ENCODE measurements at regions not wholly inside any gene's neighbourhood (a gene's known extent, or its start where the extent isn't known, plus 50 kb on each side); places are given as distances from the start of the nearest gene placed in this dataset.
A peak's percentile ranks its signal among the peaks of the same experiment; 100 is the strongest.

- CTCF ChIA-PET: interaction anchor here (1.2 kb wide), 1 partner anchor 24 kb away, joined by 3 read pairs; no protein-coding TSS in a partner anchor
- Mint-ChIP-seq H3K9me3 (no peaks in the 10 kb centered on the region), H3K4me1 (peaks cover 24% of the 10 kb centered on the region), H3K36me3 (no peaks in the 10 kb centered on the region), H3K27me3 (peaks cover 49% of the 10 kb centered on the region), H3K4me3 (no peak overlapping the region), H3K27ac (no peak overlapping the region)
- DNase-seq: no peak
Measured at GRCh38 chr16:85452364-85453193, 160.5 kb upstream of the GSE1 start.

- H3K36me3 Mint-ChIP-seq: no peaks in the 10 kb centered on the region
- DNase-seq: no peak
- no peak overlapping the region for H3K27ac Mint-ChIP-seq
- CTCF ChIA-PET: interaction anchor here (1.2 kb wide), 1 partner anchor 25 kb away, joined by 3 read pairs; no protein-coding TSS in a partner anchor
- peaks cover 46% of the 10 kb centered on the region for H3K27me3 Mint-ChIP-seq
- peaks cover 20% of the 10 kb centered on the region for H3K4me1 Mint-ChIP-seq
- H3K4me3 Mint-ChIP-seq: no peak overlapping the region
- H3K9me3 Mint-ChIP-seq: no peaks in the 10 kb centered on the region
Measured at GRCh38 chr16:85453194-85453678, 159.9 kb upstream of the GSE1 start.

GRCh38 chr16:85453703-85454102, 159.4 kb upstream of the GSE1 start:
- CTCF ChIA-PET: interaction anchor here (1.2 kb wide), 1 partner anchor 25 kb away, joined by 3 read pairs; no protein-coding TSS in a partner anchor

GRCh38 chr16:85454171-85454872, 158.8 kb upstream of the GSE1 start:
- CTCF ChIA-PET: no interaction called here
- H3K4me3 Mint-ChIP-seq: no peak overlapping the region
- no peak overlapping the region for H3K27ac Mint-ChIP-seq
- peaks cover 46% of the 10 kb centered on the region for H3K27me3 Mint-ChIP-seq
- peaks cover 9% of the 10 kb centered on the region for H3K4me1 Mint-ChIP-seq
- no peaks in the 10 kb centered on the region for H3K36me3 Mint-ChIP-seq
- no peaks in the 10 kb centered on the region for H3K9me3 Mint-ChIP-seq
- no peak for DNase-seq

More at GRCh38 chr16:85453703-85454102, 159.4 kb upstream of the GSE1 start:
- H3K27me3 Mint-ChIP-seq: peaks cover 45% of the 10 kb centered on the region
- H3K4me3 Mint-ChIP-seq: no peak overlapping the region
- no peak overlapping the region for H3K27ac Mint-ChIP-seq
- no peak for DNase-seq
- H3K4me1 Mint-ChIP-seq: peaks cover 15% of the 10 kb centered on the region
- H3K36me3 Mint-ChIP-seq: no peaks in the 10 kb centered on the region
- H3K9me3 Mint-ChIP-seq: no peaks in the 10 kb centered on the region

GRCh38 chr16:85455534-85455933, 157.6 kb upstream of the GSE1 start:
- Mint-ChIP-seq H3K27me3 (peaks cover 55% of the 10 kb centered on the region), H3K4me3 (no peak overlapping the region), H3K27ac (no peak overlapping the region), H3K4me1 (peaks cover 3% of the 10 kb centered on the region), H3K9me3 (no peaks in the 10 kb centered on the region), H3K36me3 (no peaks in the 10 kb centered on the region)
- DNase-seq: no peak
- CTCF ChIA-PET: no interaction called here

- Mint-ChIP-seq H3K27me3 (peaks cover 73% of the 10 kb centered on the region), H3K36me3 (no peaks in the 10 kb centered on the region), H3K27ac (no peak overlapping the region), H3K4me3 (no peak overlapping the region), H3K9me3 (no peaks in the 10 kb centered on the region), H3K4me1 (peaks cover 2% of the 10 kb centered on the region)
- CTCF ChIA-PET: no interaction called here
- no peak for DNase-seq
Measured at GRCh38 chr16:85457366-85457765, 155.8 kb upstream of the GSE1 start.

- H3K9me3 Mint-ChIP-seq: no peaks in the 10 kb centered on the region
- CTCF ChIA-PET: no interaction called here
- H3K4me1 Mint-ChIP-seq: peaks cover 3% of the 10 kb centered on the region
- DNase-seq: no peak
- no peaks in the 10 kb centered on the region for H3K36me3 Mint-ChIP-seq
- H3K4me3 Mint-ChIP-seq: no peak overlapping the region
- peaks cover 77% of the 10 kb centered on the region for H3K27me3 Mint-ChIP-seq
- H3K27ac Mint-ChIP-seq: no peak overlapping the region
Measured at GRCh38 chr16:85458968-85459367, 154.2 kb upstream of the GSE1 start.

GRCh38 chr16:85459529-85460251, 153.4 kb upstream of the GSE1 start:
- H3K4me1 Mint-ChIP-seq: peaks cover 3% of the 10 kb centered on the region
- H3K36me3 Mint-ChIP-seq: no peaks in the 10 kb centered on the region
- H3K9me3 Mint-ChIP-seq: no peaks in the 10 kb centered on the region
- H3K27ac Mint-ChIP-seq: no peak overlapping the region
- CTCF ChIA-PET: no interaction called here
- H3K4me3 Mint-ChIP-seq: no peak overlapping the region
- no peak for DNase-seq
- H3K27me3 Mint-ChIP-seq: peaks cover 82% of the 10 kb centered on the region

- DNase-seq: no peak
- Mint-ChIP-seq H3K36me3 (no peaks in the 10 kb centered on the region), H3K27me3 (peaks cover 82% of the 10 kb centered on the region), H3K4me3 (no peak overlapping the region), H3K27ac (no peak overlapping the region), H3K4me1 (peaks cover 3% of the 10 kb centered on the region), H3K9me3 (no peaks in the 10 kb centered on the region)
- CTCF ChIA-PET: interaction anchor here (1.2 kb wide), 1 partner anchor 150 kb away, joined by 3 read pairs; no protein-coding TSS in a partner anchor
Measured at GRCh38 chr16:85460252-85461021, 152.7 kb upstream of the GSE1 start.

- Mint-ChIP-seq H3K4me3 (no peak overlapping the region), H3K27me3 (peaks cover 81% of the 10 kb centered on the region), H3K9me3 (no peaks in the 10 kb centered on the region), H3K36me3 (no peaks in the 10 kb centered on the region), H3K27ac (no peak overlapping the region), H3K4me1 (peaks cover 3% of the 10 kb centered on the region)
- CTCF ChIA-PET: interaction anchor here (1.2 to 1.3 kb wide), 3 partner anchors 148 to 155 kb away, joined by 3 to 4 read pairs (median 4); no protein-coding TSS in a partner anchor
- no peak for DNase-seq
Measured at GRCh38 chr16:85461022-85461813, 151.9 kb upstream of the GSE1 start.

- no peaks in the 10 kb centered on the region for H3K9me3 Mint-ChIP-seq
- CTCF ChIA-PET: interaction anchor here (1.2 to 1.3 kb wide), 3 partner anchors 147 to 154 kb away, joined by 3 to 4 read pairs (median 4); no protein-coding TSS in a partner anchor
- peak overlapping the region; percentile 2 for H3K4me3 Mint-ChIP-seq
- H3K27me3 Mint-ChIP-seq: peaks cover 78% of the 10 kb centered on the region
- H3K36me3 Mint-ChIP-seq: no peaks in the 10 kb centered on the region
- H3K4me1 Mint-ChIP-seq: peaks cover 3% of the 10 kb centered on the region
- H3K27ac Mint-ChIP-seq: no peak overlapping the region
- DNase-seq: no peak
Measured at GRCh38 chr16:85461814-85462713, 151.1 kb upstream of the GSE1 start.
